ENCODE measurements at regions not wholly inside any gene's neighbourhood (a gene's known extent, or its start where the extent isn't known, plus 50 kb on each side); places are given as distances from the start of the nearest gene placed in this dataset.

DNA sequence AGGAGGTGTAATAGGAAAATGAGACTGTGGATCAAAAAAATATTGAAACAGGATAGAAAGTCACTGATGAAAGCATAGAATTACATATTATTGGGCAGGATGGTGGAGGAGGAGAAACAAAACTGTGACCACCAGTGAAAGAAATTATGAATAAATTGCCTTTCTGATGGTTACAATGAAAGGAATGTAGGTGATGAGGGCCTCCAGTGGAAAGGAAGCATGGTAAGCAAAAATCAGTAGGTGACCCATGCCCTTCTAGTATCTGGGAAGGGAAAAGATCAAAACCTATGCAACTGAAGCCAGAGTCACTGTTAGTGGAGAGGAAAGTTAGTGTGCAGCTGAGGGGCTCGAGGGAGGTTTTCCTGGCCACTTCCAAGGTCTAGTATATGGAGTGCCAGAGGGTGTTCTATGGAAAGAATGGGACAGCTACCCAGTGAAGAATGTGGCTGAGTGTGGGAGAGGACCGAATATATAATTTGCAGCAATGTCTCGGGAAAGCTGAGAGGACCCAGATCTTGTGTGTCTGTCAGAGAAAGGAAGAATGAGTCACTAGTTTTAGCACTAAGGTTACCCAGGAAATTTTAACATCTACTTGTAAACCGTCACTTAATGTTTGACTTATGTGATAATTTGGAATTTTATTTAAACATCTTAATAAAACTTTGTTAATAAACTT lies 146.2 kb downstream of the NFKBIZ start:
- no peaks in the 10 kb centered on the region for H3K27me3 Mint-ChIP-seq
- WGBS (ENCODE audit: insufficient coverage), result 93% methylated on average over 1 of the region's 4 CpGs
- no peak overlapping the region for H3K4me2 ChIP-seq (replicated peaks; ENCODE audit: low read depth, low read length, poor library complexity, severe bottlenecking)
- H3K4me3 Mint-ChIP-seq, result no peak overlapping the region
- peaks cover 31% of the 10 kb centered on the region for H3K4me1 Mint-ChIP-seq
- no peaks in the 10 kb centered on the region for H3K27me3 ChIP-seq (replicated peaks in 1 of 4; ENCODE audit: control extremely low read depth in 1 of 4, control insufficient read depth in 3 of 4, insufficient read depth in 4 of 4, low read length in 3 of 4)
- ChIA-PET CTCF (no interaction called here), POLR2A (no interaction called here)
- ATAC-seq (ENCODE audit: low read depth), result no peak
- H3K4me1 ChIP-seq (ENCODE audit: control insufficient read depth in 2 of 2, insufficient read depth in 2 of 2, low read length in 2 of 2), result peaks cover 18 to 19% of the 10 kb centered on the region in 2 donors
- intact Hi-C loops (cut with micrococcal nuclease), result loop anchor here (5.0 kb wide), 1 partner anchor 42 kb away; no protein-coding TSS in a partner anchor
- H4K20me1 ChIP-seq (ENCODE audit: control insufficient read depth, insufficient read depth, low read length, poor library complexity, severe bottlenecking), result no peaks in the 10 kb centered on the region
- no peaks in the 10 kb centered on the region for H3K9me3 ChIP-seq (ENCODE audit: control extremely low read depth in 1 of 3, control insufficient read depth in 2 of 3, insufficient read depth in 1 of 3, low read length in 2 of 3)
- no peak overlapping the region for H3K27ac ChIP-seq (ENCODE audit: low read length in 2 of 2)
- DNase-seq, result no peak
- H3K79me2 ChIP-seq (ENCODE audit: control insufficient read depth, insufficient read depth, low read length), result no peaks in the 10 kb centered on the region
- no peaks in the 10 kb centered on the region for H3K9me3 Mint-ChIP-seq (ENCODE audit: insufficient read depth)
- no peak overlapping the region for H3K27ac Mint-ChIP-seq
- TF ChIP-seq, protein P1, sequence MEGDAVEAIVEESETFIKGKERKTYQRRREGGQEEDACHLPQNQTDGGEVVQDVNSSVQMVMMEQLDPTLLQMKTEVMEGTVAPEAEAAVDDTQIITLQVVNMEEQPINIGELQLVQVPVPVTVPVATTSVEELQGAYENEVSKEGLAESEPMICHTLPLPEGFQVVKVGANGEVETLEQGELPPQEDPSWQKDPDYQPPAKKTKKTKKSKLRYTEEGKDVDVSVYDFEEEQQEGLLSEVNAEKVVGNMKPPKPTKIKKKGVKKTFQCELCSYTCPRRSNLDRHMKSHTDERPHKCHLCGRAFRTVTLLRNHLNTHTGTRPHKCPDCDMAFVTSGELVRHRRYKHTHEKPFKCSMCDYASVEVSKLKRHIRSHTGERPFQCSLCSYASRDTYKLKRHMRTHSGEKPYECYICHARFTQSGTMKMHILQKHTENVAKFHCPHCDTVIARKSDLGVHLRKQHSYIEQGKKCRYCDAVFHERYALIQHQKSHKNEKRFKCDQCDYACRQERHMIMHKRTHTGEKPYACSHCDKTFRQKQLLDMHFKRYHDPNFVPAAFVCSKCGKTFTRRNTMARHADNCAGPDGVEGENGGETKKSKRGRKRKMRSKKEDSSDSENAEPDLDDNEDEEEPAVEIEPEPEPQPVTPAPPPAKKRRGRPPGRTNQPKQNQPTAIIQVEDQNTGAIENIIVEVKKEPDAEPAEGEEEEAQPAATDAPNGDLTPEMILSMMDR (IDR thresholded peaks at IDR 0.05), result no peak
- TF ChIP-seq EZH2 (IDR thresholded peaks at IDR 0.05; ENCODE audit: borderline replicate concordance, insufficient read depth, low read depth, low read length, poor library complexity, severe bottlenecking), result no peak
- H3K9ac ChIP-seq (ENCODE audit: low read length), result no peak overlapping the region
- H3K4me3 ChIP-seq (ENCODE audit: control extremely low read depth in 1 of 5, extremely low read depth in 1 of 5, insufficient read depth in 1 of 5, low read depth in 2 of 5, low read length in 4 of 5), result no peak overlapping the region
- no peaks in the 10 kb centered on the region for H3K36me3 ChIP-seq (replicated peaks in 1 of 2; ENCODE audit: control extremely low read depth in 1 of 2, control insufficient read depth in 1 of 2, extremely low read depth in 1 of 2, insufficient read depth in 2 of 2, low read length in 1 of 2)
- no peak overlapping the region for H2AFZ ChIP-seq (ENCODE audit: insufficient read depth, low read depth, low read length, poor library complexity, severe bottlenecking)

DNA sequence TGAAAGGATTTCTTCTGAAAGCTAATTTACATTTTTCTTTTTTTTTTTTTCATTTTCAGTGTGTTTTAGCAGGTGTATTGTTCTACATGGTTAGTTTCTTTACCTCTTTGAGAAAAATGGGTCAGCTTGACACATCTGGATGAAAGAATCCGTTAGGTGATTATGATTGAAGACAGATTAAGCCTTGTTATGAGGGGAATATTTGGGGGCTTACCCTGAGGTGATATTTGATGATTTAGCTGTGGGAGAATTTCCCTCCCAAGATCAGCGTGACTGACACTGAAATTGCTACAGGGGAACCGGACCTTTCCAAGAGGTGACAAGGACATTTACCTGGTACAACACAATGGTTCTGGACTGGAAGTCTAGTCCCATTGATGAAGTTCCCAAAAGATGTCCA lies 147.5 kb downstream of the NFKBIZ start:
- no peaks in the 10 kb centered on the region for H3K36me3 ChIP-seq (replicated peaks in 1 of 2; ENCODE audit: control extremely low read depth in 1 of 2, control insufficient read depth in 1 of 2, extremely low read depth in 1 of 2, insufficient read depth in 2 of 2, low read length in 1 of 2)
- Mint-ChIP-seq H3K27me3 (no peaks in the 10 kb centered on the region), H3K9me3 (ENCODE audit: insufficient read depth) (no peaks in the 10 kb centered on the region), H3K4me1 (peaks cover 34% of the 10 kb centered on the region), H3K27ac (no peak overlapping the region), H3K4me3 (no peak overlapping the region)
- WGBS (ENCODE audit: insufficient coverage), result 40% methylated on average over 2 of the region's 3 CpGs
- CTCF ChIA-PET, result interaction anchor here (0.9 to 1.8 kb wide), 4 partner anchors 10 to 232 kb away, joined by 3 to 9 read pairs (median 3); no protein-coding TSS in a partner anchor
- H3K27me3 ChIP-seq (replicated peaks in 1 of 4; ENCODE audit: control extremely low read depth in 1 of 4, control insufficient read depth in 3 of 4, insufficient read depth in 4 of 4, low read length in 3 of 4), result no peaks in the 10 kb centered on the region
- POLR2A ChIA-PET, result interaction anchor here (0.8 kb wide), 1 partner anchor 26 kb away, joined by 3 read pairs; no protein-coding TSS in a partner anchor
- H3K4me3 ChIP-seq (ENCODE audit: control extremely low read depth in 1 of 5, extremely low read depth in 1 of 5, insufficient read depth in 1 of 5, low read depth in 2 of 5, low read length in 4 of 5), result no peak overlapping the region
- H3K4me1 ChIP-seq (ENCODE audit: control insufficient read depth in 2 of 2, insufficient read depth in 2 of 2, low read length in 2 of 2), result peaks cover 23 to 25% of the 10 kb centered on the region in 2 donors
- H3K9me3 ChIP-seq (ENCODE audit: control extremely low read depth in 1 of 3, control insufficient read depth in 2 of 3, insufficient read depth in 1 of 3, low read length in 2 of 3), result no peaks in the 10 kb centered on the region
- H3K4me2 ChIP-seq (replicated peaks; ENCODE audit: low read depth, low read length, poor library complexity, severe bottlenecking), result peak overlapping the region; percentile 30
- peak; percentile 24 for ATAC-seq (ENCODE audit: low read depth)
- TF ChIP-seq EZH2 (IDR thresholded peaks at IDR 0.05; ENCODE audit: borderline replicate concordance, insufficient read depth, low read depth, low read length, poor library complexity, severe bottlenecking), result no peak
- no peaks in the 10 kb centered on the region for H4K20me1 ChIP-seq (ENCODE audit: control insufficient read depth, insufficient read depth, low read length, poor library complexity, severe bottlenecking)
- intact Hi-C loops (cut with micrococcal nuclease), result loop anchor here (5.0 kb wide), 1 partner anchor 40 kb away; no protein-coding TSS in a partner anchor
- H3K27ac ChIP-seq (ENCODE audit: low read length in 2 of 2), result no peak overlapping the region
- H2AFZ ChIP-seq (ENCODE audit: insufficient read depth, low read depth, low read length, poor library complexity, severe bottlenecking), result no peak overlapping the region
- H3K9ac ChIP-seq (ENCODE audit: low read length), result no peak overlapping the region
- no peaks in the 10 kb centered on the region for H3K79me2 ChIP-seq (ENCODE audit: control insufficient read depth, insufficient read depth, low read length)
- no peak for DNase-seq

Measured in B cell (primary cell).